Panc1 (cell line): ENCODE measurements at regions not wholly inside any gene's neighbourhood (a gene's known extent, or its start where the extent isn't known, plus 50 kb on each side); places are given as distances from the start of the nearest gene placed in this dataset.

Experiments
- ATAC-seq: fragments of 200-7000 bp; cut with Tn5 transposase; 2 replicates; pipeline ENCODE4 v1.9.1; 2020; ENCODE audit warnings: mild to moderate bottlenecking, moderate library complexity
- BruUV-seq: library from RNA; stranded (reverse); fragments of 400-500 nt; replicated peaks from 2 replicates; lab custom pipeline; 2021; lab: Mats Ljungman, UMichigan
- CTCF ChIA-PET: fragments of 300-600 bp; sonication (Branson Sonifier 250); formaldehyde crosslinking; loops from one replicate; lab custom pipeline; 2022; ENCODE audit warnings: antibody characterized with exemption; lab: Charles Lee
- POLR2A ChIA-PET: fragments of 300-600 bp; sonication (Branson Sonifier 250); formaldehyde crosslinking; loops from one replicate; lab custom pipeline; 2022; ENCODE audit warnings: antibody characterized with exemption; lab: Charles Lee
- DNase-seq: peaks from one replicate; pipeline ENCODE4 v3.0.0-alpha.2; 2010; ENCODE audit warnings: low read depth, low spot score
- H3K27ac ChIP-seq: 2 replicates; pipeline ENCODE4 v1.5.1; 2011; ENCODE audit warnings: mild to moderate bottlenecking, low read length, inconsistent platforms
- H3K27me3 ChIP-seq: fragments of 200-500 bp; sonication (Bioruptor generic); 2 replicates; pipeline ENCODE4 v1.6.0; 2014; ENCODE audit warnings: low read length, inconsistent platforms; ENCODE audit not compliant: control insufficient read depth, insufficient read depth
- H3K36me3 ChIP-seq: fragments of 200-500 bp; sonication (Bioruptor generic); 2 replicates; pipeline ENCODE4 v1.5.1; 2014; ENCODE audit warnings: inconsistent platforms, mild to moderate bottlenecking, low read length, moderate library complexity; ENCODE audit not compliant: control insufficient read depth, insufficient read depth
- H3K4me1 ChIP-seq: 2 replicates; pipeline ENCODE4 v1.5.1; 2011; ENCODE audit warnings: inconsistent platforms, mild to moderate bottlenecking, low read length, moderate library complexity; ENCODE audit not compliant: control insufficient read depth, insufficient read depth
- H3K4me3 ChIP-seq, 2 experiments: 2 replicates each; pipeline ENCODE4 v1.5.1; 2011 to 2012; ENCODE audit warnings: low read depth in 2 of 2, low read length in 2 of 2, mild to moderate bottlenecking in 2 of 2, inconsistent platforms in 1 of 2, moderate library complexity in 1 of 2
- H3K9me3 ChIP-seq: fragments of 200-500 bp; sonication (Bioruptor generic); 2 replicates; pipeline ENCODE4 v1.5.1; 2014; ENCODE audit warnings: low read depth, mild to moderate bottlenecking, inconsistent platforms, low read length, moderate library complexity; ENCODE audit not compliant: control insufficient read depth, insufficient read depth
- POLR2AphosphoS5 ChIP-seq: IDR thresholded peaks from 2 replicates; pipeline ENCODE4 v1.6.1; 2012; ENCODE audit warnings: mild to moderate bottlenecking, low read depth, low read length, moderate library complexity
- REST ChIP-seq, 2 experiments: IDR thresholded peaks; 2 replicates each; pipeline ENCODE4 v1.6.1; 2011 to 2012; ENCODE audit warnings: low read depth in 2 of 2, control low read depth in 1 of 2, low read length in 1 of 2, mild to moderate bottlenecking in 1 of 2, moderate library complexity in 1 of 2; ENCODE audit not compliant: insufficient read depth in 1 of 2
- SIN3A ChIP-seq: IDR thresholded peaks from 2 replicates; pipeline ENCODE4 v1.6.1; 2012; ENCODE audit warnings: low read depth, mild to moderate bottlenecking, low read length, moderate library complexity, borderline replicate concordance; ENCODE audit not compliant: insufficient read depth
- TCF7L2 ChIP-seq: IDR thresholded peaks from 2 replicates; pipeline ENCODE4 v1.6.1; 2011; ENCODE audit warnings: mild to moderate bottlenecking, low read depth, low read length, inconsistent platforms
- in situ Hi-C: cut with HindIII; loops from 2 replicates; pipeline ENCODE4 v1.10.0; 2016; ENCODE audit warnings: low sequenced_read_pairs, low pct_unique_long_range_greater_than_20kb
- intact Hi-C: fragments of 100-400 bp; cut with micrococcal nuclease; formaldehyde crosslinking; loops from one replicate; pipeline ENCODE4 v1.10.0; 2022; ENCODE audit not compliant: unreplicated experiment
- TF ChIP-seq, protein P1 (sequence below): fragments of 450-650 bp; IDR thresholded peaks from 2 replicates; pipeline ENCODE4 v1.5.1; 2017; ENCODE audit warnings: mild to moderate bottlenecking

DNA sequence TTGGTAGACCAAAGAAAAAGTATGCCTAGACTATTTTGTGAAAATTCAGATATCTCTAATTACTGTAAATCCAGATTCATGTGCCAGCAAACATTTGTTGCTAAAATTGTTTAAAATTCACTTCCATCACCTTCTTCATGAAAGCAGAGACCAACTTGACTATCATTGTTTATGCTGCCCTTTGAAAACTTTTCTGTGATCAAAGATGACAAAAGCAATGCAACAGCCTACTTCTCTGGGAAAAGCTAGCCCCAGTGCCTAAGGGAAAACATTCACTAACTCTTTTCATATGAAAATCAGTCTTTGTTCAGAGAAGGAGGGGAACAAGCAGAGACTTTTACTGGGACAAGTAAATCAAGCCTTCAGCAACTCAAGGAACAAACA lies 178.0 kb upstream of the P2RY1 start:
- Histone ChIP-seq H3K27me3 (no peaks in the 10 kb centered on the region), H3K9me3 (0 out of 2 replicates have a peak, but pooled peaks cover 4% of the 10 kb centered on the region), H3K27ac (no peak overlapping the region), H3K4me3 (no peak overlapping the region), H3K36me3 (no peaks in the 10 kb centered on the region), H3K4me1 (no peaks in the 10 kb centered on the region)
- ATAC-seq, result no peak
- intact Hi-C loops, result no loop called here
- ChIA-PET POLR2A (no interaction called here), CTCF (no interaction called here)
- in situ Hi-C loops, result no loop called here
- TF ChIP-seq REST (IDR thresholded peaks at IDR 0.05; ENCODE audit: insufficient read depth in 1 of 2, low read depth in 2 of 2, low read length in 1 of 2), result no peak
- no peak for TF ChIP-seq TCF7L2
- no peak for TF ChIP-seq SIN3A
- TF ChIP-seq, protein P1, sequence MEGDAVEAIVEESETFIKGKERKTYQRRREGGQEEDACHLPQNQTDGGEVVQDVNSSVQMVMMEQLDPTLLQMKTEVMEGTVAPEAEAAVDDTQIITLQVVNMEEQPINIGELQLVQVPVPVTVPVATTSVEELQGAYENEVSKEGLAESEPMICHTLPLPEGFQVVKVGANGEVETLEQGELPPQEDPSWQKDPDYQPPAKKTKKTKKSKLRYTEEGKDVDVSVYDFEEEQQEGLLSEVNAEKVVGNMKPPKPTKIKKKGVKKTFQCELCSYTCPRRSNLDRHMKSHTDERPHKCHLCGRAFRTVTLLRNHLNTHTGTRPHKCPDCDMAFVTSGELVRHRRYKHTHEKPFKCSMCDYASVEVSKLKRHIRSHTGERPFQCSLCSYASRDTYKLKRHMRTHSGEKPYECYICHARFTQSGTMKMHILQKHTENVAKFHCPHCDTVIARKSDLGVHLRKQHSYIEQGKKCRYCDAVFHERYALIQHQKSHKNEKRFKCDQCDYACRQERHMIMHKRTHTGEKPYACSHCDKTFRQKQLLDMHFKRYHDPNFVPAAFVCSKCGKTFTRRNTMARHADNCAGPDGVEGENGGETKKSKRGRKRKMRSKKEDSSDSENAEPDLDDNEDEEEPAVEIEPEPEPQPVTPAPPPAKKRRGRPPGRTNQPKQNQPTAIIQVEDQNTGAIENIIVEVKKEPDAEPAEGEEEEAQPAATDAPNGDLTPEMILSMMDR, result no peak
- TF ChIP-seq POLR2AphosphoS5, result no peak
- DNase-seq, result no peak
- BruUV-seq, result no TSS peak

GRCh38 chr3:152658977-152659720 lies 175.8 kb upstream of the P2RY1 start:
- no peak for TF ChIP-seq TCF7L2
- no peak for TF ChIP-seq POLR2AphosphoS5
- TF ChIP-seq, protein P1, result no peak
- TF ChIP-seq REST (IDR thresholded peaks at IDR 0.05; ENCODE audit: insufficient read depth in 1 of 2, low read depth in 2 of 2, low read length in 1 of 2), result no peak
- TF ChIP-seq SIN3A, result no peak
- DNase-seq (no peak), ATAC-seq (no peak)
- no peaks in the 10 kb centered on the region for H3K27me3 ChIP-seq
- no TSS peak for BruUV-seq
- no peaks in the 10 kb centered on the region for H3K4me1 ChIP-seq
- 0 out of 2 replicates have a peak, but pooled peaks cover 4% of the 10 kb centered on the region for H3K9me3 ChIP-seq
- in situ Hi-C loops, result no loop called here
- POLR2A ChIA-PET, result no interaction called here
- no peak overlapping the region for H3K27ac ChIP-seq
- no peak overlapping the region for H3K4me3 ChIP-seq
- CTCF ChIA-PET, result no interaction called here
- intact Hi-C loops, result no loop called here
- no peaks in the 10 kb centered on the region for H3K36me3 ChIP-seq
